SK-N-SH (cell line): ENCODE measurements at regions not wholly inside any gene's neighbourhood (a gene's known extent, or its start where the extent isn't known, plus 50 kb on each side); places are given as distances from the start of the nearest gene placed in this dataset.
A peak's percentile ranks its signal among the peaks of the same experiment; 100 is the strongest.

Source experiments
- CTCF ChIA-PET: fragments of 300-600, 350-600 bp; formaldehyde crosslinking; extraction: SDS; loops from one replicate; lab custom pipeline; 2021; lab: Yijun Ruan, JAX
- POLR2A ChIA-PET: fragments of 350-600 bp; sonication (Branson Sonifier 250); formaldehyde crosslinking; extraction: SDS; loops from one replicate; lab custom pipeline; 2020; ENCODE audit warnings: antibody characterized with exemption, inconsistent platforms; lab: Yijun Ruan, JAX
- DNase-seq: peaks from one replicate; pipeline ENCODE4 v3.0.0; 2012
- H2AFZ ChIP-seq: fragments of 200-600 bp; sonication (generic); 2 replicates; pipeline ENCODE4 v1.8.1; 2016; ENCODE audit warnings: antibody characterized with exemption, mild to moderate bottlenecking, low read depth
- H3F3A ChIP-seq: fragments of 200-600 bp; sonication (generic); replicated peaks from 2 replicates; pipeline ENCODE3; 2016; ENCODE audit warnings: antibody characterized with exemption, mild to moderate bottlenecking; ENCODE audit not compliant: insufficient read depth
- H3K27ac ChIP-seq, 2 experiments: fragments of 200-500 bp in 1 of 2; fragments of 200-600 bp in 1 of 2; sonication (Bioruptor generic) in 1 of 2; sonication (generic), shearing (Covaris generic) in 1 of 2; 2 replicates each; pipeline versions ENCODE4 v1.5.1 to v1.6.1; 2014 to 2016; ENCODE audit warnings: low read depth in 2 of 2, inconsistent platforms in 1 of 2, low read length in 1 of 2, mild to moderate bottlenecking in 1 of 2, mixed read lengths in 1 of 2
- H3K27me3 ChIP-seq: fragments of 200-600 bp; sonication (generic), shearing (Covaris generic); 2 replicates; pipeline ENCODE4 v1.6.1; 2016; ENCODE audit warnings: mixed run types; ENCODE audit not compliant: insufficient read depth
- H3K36me3 ChIP-seq, 2 experiments: fragments of 200-500 bp in 1 of 2; fragments of 200-600 bp in 1 of 2; sonication (Bioruptor generic) in 1 of 2; sonication (generic) in 1 of 2; replicated peaks in 1 of 2; 2 replicates each; pipeline versions ENCODE3 to v1.5.1; 2014 to 2016; ENCODE audit warnings: low read length in 1 of 2, mild to moderate bottlenecking in 1 of 2; ENCODE audit not compliant: insufficient read depth in 2 of 2, control insufficient read depth in 1 of 2
- H3K4me1 ChIP-seq, 2 experiments: fragments of 200-500 bp in 1 of 2; fragments of 200-600 bp in 1 of 2; sonication (Bioruptor generic) in 1 of 2; sonication (generic), shearing (Covaris generic) in 1 of 2; 2 replicates each; pipeline versions ENCODE4 v1.5.1 to v1.6.1; 2014 to 2016; ENCODE audit warnings: low read depth in 1 of 2, low read length in 1 of 2, mixed run types in 1 of 2; ENCODE audit not compliant: insufficient read depth in 2 of 2, control insufficient read depth in 1 of 2
- H3K4me2 ChIP-seq: fragments of 200-600 bp; sonication (generic), shearing (Covaris generic); 2 replicates; pipeline ENCODE4 v1.6.1; 2017; ENCODE audit warnings: mixed run types
- H3K4me3 ChIP-seq, 2 experiments: fragments of 200-500 bp in 1 of 2; fragments of 200-600 bp in 1 of 2; sonication (Bioruptor generic) in 1 of 2; sonication (generic), shearing (Covaris generic) in 1 of 2; 2 replicates each; pipeline versions ENCODE4 v1.5.1 to v1.8.1; 2014 to 2016; ENCODE audit warnings: low read depth in 2 of 2, inconsistent platforms in 1 of 2, low read length in 1 of 2, mild to moderate bottlenecking in 1 of 2, mixed read lengths in 1 of 2, moderate library complexity in 1 of 2
- H3K79me2 ChIP-seq: fragments of 200-600 bp; sonication (generic); 2 replicates; pipeline ENCODE4 v1.8.1; 2017; ENCODE audit warnings: mild to moderate bottlenecking; ENCODE audit not compliant: insufficient read depth
- H3K9ac ChIP-seq: fragments of 200-600 bp; sonication (generic); 2 replicates; pipeline ENCODE4 v1.6.1; 2017; ENCODE audit warnings: mixed run types
- H3K9me2 ChIP-seq: fragments of 200-600 bp; sonication (generic); 2 replicates; pipeline ENCODE4 v1.6.1; 2017; ENCODE audit warnings: mixed run types
- H3K9me3 ChIP-seq: fragments of 200-600 bp; sonication (generic); 2 replicates; pipeline ENCODE4 v1.6.1; 2017; ENCODE audit warnings: mixed run types, mild to moderate bottlenecking, moderate library complexity
- H4K20me1 ChIP-seq: fragments of 200-600 bp; sonication (generic); 2 replicates; pipeline ENCODE4 v1.6.1; 2017; ENCODE audit warnings: mild to moderate bottlenecking, mixed run types; ENCODE audit not compliant: insufficient read depth
- EP300 ChIP-seq, 2 experiments: IDR thresholded peaks; 2 replicates each; pipeline versions ENCODE4 v1.4.0 to v1.6.1; 2012; ENCODE audit warnings: borderline replicate concordance in 1 of 2, low read depth in 1 of 2, low read length in 1 of 2
- EZH2phosphoT487 ChIP-seq: fragments of 200-600 bp; sonication (generic); IDR thresholded peaks from 2 replicates; pipeline ENCODE4 v1.6.1; 2017; ENCODE audit warnings: low read depth, mixed run types, mild to moderate bottlenecking, antibody characterized with exemption, moderate library complexity, borderline replicate concordance
- FOSL2 ChIP-seq: IDR thresholded peaks from 2 replicates; pipeline ENCODE4 v1.4.0; 2012; ENCODE audit warnings: low read depth, mild to moderate bottlenecking, moderate library complexity, borderline replicate concordance
- GATA2 ChIP-seq: sonication (generic); formaldehyde crosslinking; IDR thresholded peaks from 2 replicates; pipeline ENCODE4 v1.5.0; 2020; ENCODE audit warnings: mild to moderate bottlenecking, missing genetic modification reagents
- MEF2A ChIP-seq: IDR thresholded peaks from 2 replicates; pipeline ENCODE4 v1.4.0; 2012; ENCODE audit warnings: low read depth, borderline replicate concordance
- RCOR1 ChIP-seq: fragments of 150-350 bp; IDR thresholded peaks from 2 replicates; pipeline ENCODE4 v1.6.1; 2017; ENCODE audit warnings: antibody characterized with exemption, low read length
- RXRA ChIP-seq: IDR thresholded peaks from 2 replicates; pipeline ENCODE4 v1.4.0; 2012; ENCODE audit warnings: low read depth, mild to moderate bottlenecking, borderline replicate concordance
- SIN3A ChIP-seq: IDR thresholded peaks from 2 replicates; pipeline ENCODE4 v1.6.1; 2012; ENCODE audit warnings: low read depth, mild to moderate bottlenecking, low read length, moderate library complexity, borderline replicate concordance
- TAF1 ChIP-seq: IDR thresholded peaks from 2 replicates; pipeline ENCODE4 v1.6.1; 2012; ENCODE audit warnings: low read depth, mild to moderate bottlenecking, low read length, moderate library complexity, borderline replicate concordance
- TEAD4 ChIP-seq: IDR thresholded peaks from 2 replicates; pipeline ENCODE4 v1.4.0; 2012; ENCODE audit warnings: mild to moderate bottlenecking, borderline replicate concordance; ENCODE audit not compliant: insufficient read depth
- WGBS: methylation state at CpG from one replicate; pipeline ENCODE4 v1.1.6; 2017; ENCODE audit warnings: low lambda C conversion rate; 5-methylcytosine and 5-hydroxymethylcytosine counted together
- TF ChIP-seq, protein P1 (sequence below): IDR thresholded peaks from 2 replicates; pipeline ENCODE4 v1.6.1; 2012; ENCODE audit warnings: mild to moderate bottlenecking, low read depth, low read length, moderate library complexity

DNA sequence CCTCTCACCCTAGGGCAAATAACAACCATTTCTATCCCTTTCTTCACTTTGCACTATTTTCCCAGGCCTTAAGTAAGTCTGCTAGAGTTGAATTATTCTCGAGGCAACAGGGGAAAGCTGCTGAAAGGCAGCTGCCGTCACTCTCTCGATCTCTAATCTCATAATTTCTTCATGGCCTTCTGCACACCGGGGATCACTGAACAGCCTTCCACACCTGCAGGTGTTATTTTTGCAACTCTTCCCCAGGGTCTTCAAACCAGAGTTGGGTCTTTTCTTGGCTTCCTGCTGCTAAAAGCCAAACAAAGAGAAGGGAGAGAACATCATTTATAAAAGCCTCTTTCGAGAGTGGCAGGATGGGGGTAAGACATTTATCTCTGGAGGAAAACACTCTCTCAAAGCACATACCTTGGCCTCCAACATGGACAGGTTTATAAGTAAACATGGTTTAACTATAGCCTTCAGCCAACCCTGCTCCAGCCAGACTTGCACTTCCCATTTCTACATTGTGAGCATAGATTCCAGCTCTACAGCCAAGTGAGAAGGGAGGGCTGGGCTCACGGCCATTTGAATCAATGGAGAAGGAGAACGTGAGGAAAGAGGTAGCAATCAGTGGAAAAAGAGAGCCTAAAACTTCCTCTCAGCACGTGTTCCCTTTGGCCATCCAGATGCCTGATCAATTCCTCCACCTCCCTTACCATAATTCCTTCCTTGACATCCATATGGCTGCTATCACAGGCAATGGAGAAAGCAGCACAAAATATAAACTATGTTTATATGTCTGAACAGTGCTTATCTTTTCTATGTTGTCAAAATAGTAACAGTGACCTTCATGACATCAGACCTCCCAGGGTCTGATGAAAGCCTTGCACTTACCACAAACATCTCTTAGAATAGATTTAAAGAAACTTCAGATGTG is 464.9 kb downstream of the TLE1 start:
- CTCF ChIA-PET: no interaction called here
- Histone ChIP-seq H3K9me3 (no peaks in the 10 kb centered on the region), H3K9ac (no peak overlapping the region), H3F3A (no peaks in the 10 kb centered on the region), H4K20me1 (no peaks in the 10 kb centered on the region), H3K4me3 (no peak overlapping the region), H3K79me2 (no peaks in the 10 kb centered on the region), H3K36me3 (no peaks in the 10 kb centered on the region), H3K27ac (no peak overlapping the region), H3K27me3 (no peaks in the 10 kb centered on the region), H2AFZ (no peak overlapping the region), H3K9me2 (no peaks in the 10 kb centered on the region), H3K4me2 (no peak overlapping the region), H3K4me1 (no peaks in the 10 kb centered on the region)
- no peak for DNase-seq
- POLR2A ChIA-PET: no interaction called here
- 37% methylated on average over 8 of the region's 8 CpGs for WGBS
- TF ChIP-seq FOSL2 (no peak), TEAD4 (no peak), SIN3A (no peak), RXRA (no peak), TAF1 (no peak), EZH2phosphoT487 (no peak), RCOR1 (no peak)
- TF ChIP-seq, protein P1, sequence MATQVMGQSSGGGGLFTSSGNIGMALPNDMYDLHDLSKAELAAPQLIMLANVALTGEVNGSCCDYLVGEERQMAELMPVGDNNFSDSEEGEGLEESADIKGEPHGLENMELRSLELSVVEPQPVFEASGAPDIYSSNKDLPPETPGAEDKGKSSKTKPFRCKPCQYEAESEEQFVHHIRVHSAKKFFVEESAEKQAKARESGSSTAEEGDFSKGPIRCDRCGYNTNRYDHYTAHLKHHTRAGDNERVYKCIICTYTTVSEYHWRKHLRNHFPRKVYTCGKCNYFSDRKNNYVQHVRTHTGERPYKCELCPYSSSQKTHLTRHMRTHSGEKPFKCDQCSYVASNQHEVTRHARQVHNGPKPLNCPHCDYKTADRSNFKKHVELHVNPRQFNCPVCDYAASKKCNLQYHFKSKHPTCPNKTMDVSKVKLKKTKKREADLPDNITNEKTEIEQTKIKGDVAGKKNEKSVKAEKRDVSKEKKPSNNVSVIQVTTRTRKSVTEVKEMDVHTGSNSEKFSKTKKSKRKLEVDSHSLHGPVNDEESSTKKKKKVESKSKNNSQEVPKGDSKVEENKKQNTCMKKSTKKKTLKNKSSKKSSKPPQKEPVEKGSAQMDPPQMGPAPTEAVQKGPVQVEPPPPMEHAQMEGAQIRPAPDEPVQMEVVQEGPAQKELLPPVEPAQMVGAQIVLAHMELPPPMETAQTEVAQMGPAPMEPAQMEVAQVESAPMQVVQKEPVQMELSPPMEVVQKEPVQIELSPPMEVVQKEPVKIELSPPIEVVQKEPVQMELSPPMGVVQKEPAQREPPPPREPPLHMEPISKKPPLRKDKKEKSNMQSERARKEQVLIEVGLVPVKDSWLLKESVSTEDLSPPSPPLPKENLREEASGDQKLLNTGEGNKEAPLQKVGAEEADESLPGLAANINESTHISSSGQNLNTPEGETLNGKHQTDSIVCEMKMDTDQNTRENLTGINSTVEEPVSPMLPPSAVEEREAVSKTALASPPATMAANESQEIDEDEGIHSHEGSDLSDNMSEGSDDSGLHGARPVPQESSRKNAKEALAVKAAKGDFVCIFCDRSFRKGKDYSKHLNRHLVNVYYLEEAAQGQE: no peak

- Histone ChIP-seq H3K9ac (no peak overlapping the region), H3K27ac (no peak overlapping the region), H3K9me3 (no peaks in the 10 kb centered on the region), H3K79me2 (no peaks in the 10 kb centered on the region; the same call in 1 of the 2 replicates)
- DNase-seq: no peak
- TF ChIP-seq GATA2 (CRISPR knock-in tag) (peak; percentile 35), MEF2A (no peak), EP300 (IDR thresholded peaks at IDR 0.05; ENCODE audit: borderline replicate concordance in 1 of 2, low read depth in 1 of 2, low read length in 1 of 2) (peak in 1 of 2 experiments; percentile 28; a peak in 1 of 4 replicates)
- TF ChIP-seq, all 33 proteins: peak for 2
- ChIA-PET POLR2A (no interaction called here), CTCF (no interaction called here)
- Histone ChIP-seq H3F3A (no peaks in the 10 kb centered on the region), H3K36me3 (no peaks in the 10 kb centered on the region), H3K4me1 (no peaks in the 10 kb centered on the region; a peak in 1 of 4 replicates), H3K4me2 (no peak overlapping the region), H3K9me2 (no peaks in the 10 kb centered on the region), H3K4me3 (no peak overlapping the region), H3K27me3 (no peaks in the 10 kb centered on the region), H4K20me1 (no peaks in the 10 kb centered on the region), H2AFZ (no peak overlapping the region)
- WGBS: 31% methylated on average over 1 of the region's 1 CpG
Measured at GRCh38 chr9:81214975-81215374, 474.4 kb downstream of the TLE1 start.
